GM19023 (cell line): ENCODE measurements at regions not wholly inside any gene's neighbourhood (a gene's known extent, or its start where the extent isn't known, plus 50 kb on each side); places are given as distances from the start of the nearest gene placed in this dataset.
"Not testable (repeated sequence)": the region's sequence is repeated elsewhere in the genome, so short reads cannot be mapped to it uniquely, and the experiment has no call there.

ENCODE experiments used
- ATAC-seq: cut with Tn5 transposase; IDR thresholded peaks from one replicate; pipeline ENCODE4 v1.9.1; 2021; ENCODE audit warnings: mild to moderate bottlenecking, moderate library complexity; ENCODE audit not compliant: unreplicated experiment

DNA sequence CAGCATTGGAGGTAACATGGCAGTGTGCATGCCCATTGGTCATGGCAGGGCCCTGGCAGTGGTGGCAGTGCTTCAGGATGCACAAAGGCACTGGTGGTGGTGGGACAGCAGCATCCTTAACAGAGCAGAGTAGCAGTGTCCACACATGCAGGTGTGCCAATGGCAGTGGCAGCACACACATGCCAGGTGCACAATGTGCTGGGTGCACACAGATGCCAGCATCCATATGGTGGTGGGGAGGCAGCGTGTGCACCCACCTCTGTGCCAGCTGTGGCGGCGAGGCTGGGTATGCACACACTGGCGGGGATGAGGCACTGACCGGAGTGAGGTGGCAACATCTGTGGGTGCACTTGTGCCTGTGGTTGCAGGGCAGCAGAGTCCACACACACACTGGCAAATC is 150.6 kb downstream of the SI start:
- ATAC-seq: no peak

DNA sequence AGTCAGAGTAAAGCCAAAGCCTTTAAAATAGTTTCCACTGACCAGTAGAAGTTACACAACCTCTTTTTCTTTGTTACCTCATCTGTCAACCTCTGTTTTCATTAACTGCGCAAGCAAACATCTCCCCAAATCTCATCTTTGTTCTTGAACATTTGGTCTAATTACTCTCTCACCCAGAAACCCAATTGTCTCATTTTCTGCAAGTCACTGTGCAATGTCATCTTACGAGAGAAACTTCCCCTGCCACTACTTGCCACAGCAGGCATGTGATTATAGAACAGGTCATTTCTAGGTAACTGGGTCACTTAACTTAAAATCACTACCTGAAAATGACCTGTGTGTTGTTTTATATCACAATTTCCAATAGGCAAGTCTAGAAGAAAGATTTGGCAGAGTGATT is 159.4 kb downstream of the SI start:
- no peak for ATAC-seq

DNA sequence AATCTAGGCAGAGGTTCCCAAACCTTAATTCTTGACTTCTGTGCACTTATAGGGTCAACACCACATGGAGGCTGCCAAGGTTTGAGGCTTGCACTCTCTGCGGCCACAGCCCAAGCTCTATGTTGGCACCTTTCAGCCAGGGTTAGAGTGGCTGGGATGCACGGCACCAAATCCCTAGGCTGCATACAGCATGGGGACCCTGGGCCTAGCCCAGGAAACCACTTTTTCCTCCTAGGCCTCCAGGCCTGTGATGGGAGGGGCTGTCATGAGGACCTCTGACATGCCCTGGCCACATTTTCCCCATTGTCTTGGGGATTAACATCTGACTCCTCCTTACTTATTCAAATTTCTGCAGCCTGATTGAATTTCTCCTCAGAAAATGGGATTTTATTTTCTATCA is 165.4 kb downstream of the SI start:
- ATAC-seq: no peak

DNA sequence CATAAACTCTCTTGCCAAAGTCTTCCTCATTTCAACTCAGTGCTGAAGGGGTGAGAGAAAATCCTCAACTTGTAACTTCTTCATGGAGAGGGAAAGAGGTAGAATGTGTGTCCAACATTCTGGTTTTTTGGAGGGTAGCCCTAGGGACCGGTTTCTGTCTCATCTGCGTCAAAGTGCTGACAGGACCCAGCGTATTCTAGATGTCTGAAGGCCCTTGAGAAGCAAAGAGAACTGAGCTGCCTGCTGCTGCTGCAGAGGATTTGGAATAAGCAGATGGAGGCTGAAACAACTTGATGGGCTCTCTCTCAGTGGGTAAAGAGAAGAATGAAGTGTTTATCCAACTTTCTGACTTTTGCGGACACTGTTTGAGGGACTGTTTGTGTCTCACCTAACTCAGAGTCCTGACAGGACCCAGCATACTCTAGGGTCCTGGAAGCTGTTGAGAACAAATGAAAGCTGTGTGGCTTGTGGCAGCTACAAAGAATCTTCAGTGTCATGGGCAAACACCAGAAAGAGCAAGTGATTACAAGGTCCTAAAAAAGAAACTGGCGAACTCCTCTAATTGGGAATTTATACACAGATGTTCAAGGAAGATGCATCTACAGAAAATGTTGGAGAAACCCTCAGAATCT is 174.4 kb downstream of the SI start:
- ATAC-seq: no peak

DNA sequence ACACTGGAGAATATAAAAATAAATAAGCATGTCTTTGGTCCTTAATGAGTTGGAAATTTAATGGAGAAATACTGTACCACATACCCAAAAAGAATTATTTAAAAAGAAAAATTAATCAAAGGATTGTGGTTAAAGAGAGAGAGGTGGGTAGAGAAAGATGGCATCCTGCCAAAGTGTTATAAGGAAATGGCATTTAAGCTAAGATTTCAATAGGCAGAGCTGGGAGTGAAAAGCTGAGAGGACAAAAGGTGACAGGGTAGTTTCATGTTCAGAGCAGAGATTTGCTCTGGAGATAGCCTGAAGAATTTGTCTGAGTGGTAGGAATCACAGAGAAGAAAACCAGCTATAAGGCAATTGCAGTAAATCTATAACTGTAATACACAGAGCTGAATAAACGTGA is 181.0 kb downstream of the SI start:
- ATAC-seq: no peak

DNA sequence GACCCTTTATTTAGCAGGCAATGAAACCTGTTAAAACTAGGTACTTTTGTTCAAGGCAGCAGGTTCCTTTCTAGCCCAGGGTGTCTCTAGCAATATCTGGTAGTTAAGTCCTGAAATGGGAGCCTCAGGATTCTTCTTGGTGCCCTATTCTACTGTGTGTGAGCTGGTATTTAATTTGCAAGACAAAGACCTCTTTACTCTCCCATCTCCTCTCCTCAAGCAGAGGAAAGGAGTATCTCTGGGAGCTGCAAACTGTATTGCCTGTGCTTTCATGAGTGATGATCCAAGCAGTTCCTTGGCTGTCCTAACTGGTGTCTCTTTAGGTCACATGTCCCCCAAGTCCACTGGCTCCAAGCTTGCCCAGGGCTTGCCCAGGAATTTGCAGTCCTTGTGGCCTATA is 188.2 kb downstream of the SI start:
- no peak for ATAC-seq

DNA sequence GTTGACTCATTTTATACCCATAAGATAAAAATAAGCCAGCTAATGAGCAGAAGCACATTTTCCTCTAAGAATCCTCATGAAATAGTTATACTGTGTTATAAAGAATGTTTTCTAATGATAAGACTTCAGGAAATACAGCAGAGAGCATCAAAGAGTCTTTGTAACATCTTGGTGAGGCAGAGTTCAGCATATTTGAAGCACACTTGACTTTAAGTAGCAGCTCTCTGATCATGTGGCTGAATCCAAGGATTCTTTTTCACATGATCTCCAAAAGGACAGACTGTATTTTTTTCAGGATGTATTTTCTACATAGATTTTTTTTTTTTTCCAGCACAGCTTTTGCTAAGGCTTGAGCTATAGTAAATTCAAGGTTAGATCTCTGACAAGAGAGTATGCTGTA is 195.1 kb downstream of the SI start:
- ATAC-seq: no peak

DNA sequence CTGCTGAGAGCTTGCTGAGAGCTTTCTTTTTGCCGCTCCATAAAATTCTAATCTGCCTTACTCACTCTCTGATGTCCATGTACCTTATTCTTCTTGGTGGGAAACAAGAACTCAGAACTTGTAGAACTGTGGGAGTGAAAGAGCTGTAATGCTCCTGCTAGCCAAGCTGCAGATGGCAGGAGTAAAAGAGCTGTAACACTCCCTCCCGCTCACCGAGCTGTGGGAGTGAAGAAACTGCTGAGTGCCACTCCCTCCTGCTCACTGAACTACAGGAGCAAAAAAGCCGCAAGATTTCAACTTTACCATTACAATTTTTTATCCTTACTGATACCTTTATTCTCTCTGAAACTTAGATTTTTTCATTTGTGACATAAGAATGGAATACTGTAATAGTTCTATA is 199.1 kb downstream of the SI start:
- no peak for ATAC-seq

DNA sequence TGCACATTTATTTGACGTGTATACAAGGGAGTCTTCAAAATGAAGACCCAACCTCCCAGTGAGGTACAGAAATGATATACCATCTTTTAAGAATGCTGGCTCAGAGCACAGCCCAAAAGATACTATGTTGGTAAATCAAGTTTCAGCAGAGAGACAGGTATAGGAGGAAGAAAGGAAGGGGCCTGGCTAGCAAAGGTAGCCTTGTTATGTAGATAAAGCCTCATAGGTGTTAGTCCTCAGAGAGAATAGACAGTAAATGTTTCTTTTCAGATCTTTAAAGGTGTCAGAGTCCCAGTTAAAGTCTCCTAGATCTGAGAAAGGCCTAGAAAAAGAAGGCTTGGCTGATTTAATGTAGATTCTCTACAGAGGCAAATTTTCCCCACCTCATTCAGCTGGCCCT is 213.8 kb downstream of the SI start:
- no peak for ATAC-seq

DNA sequence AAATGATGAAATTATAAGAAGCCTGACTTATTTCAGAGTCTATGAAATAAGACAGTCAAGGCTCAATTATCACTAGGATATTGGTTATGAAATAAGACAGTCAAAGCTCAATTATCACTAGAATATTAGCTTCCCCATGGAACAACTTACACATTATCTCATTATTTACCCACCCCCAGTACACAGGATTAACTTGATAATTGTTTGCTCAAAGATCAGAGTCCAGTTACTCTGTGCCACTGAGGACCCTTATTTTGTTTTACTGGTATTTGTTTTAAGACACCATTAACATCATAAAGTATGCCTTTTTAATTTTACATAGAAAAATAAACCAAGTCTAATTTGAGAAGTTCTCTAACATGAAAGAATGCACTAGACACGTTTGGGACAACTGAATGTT is 225.4 kb downstream of the SI start:
- no peak for ATAC-seq

DNA sequence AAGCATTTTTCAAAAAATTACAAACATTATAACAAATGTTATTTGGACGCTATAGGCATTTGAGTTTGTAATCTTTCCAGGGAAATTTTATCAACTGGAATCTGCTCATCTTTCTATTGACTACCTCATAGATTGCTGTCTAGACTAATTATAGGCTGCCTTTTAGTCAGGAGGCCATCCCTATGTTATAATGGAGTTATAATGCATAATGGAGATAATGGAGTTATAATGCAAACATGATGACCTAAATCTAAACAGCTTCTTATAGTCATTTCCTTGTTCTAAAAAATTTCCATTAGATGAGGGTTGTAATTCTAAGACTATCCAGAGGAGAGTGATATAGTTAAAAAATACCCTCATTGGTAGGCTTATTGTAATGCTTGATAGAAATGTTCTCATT is 226.4 kb downstream of the SI start:
- no peak for ATAC-seq

DNA sequence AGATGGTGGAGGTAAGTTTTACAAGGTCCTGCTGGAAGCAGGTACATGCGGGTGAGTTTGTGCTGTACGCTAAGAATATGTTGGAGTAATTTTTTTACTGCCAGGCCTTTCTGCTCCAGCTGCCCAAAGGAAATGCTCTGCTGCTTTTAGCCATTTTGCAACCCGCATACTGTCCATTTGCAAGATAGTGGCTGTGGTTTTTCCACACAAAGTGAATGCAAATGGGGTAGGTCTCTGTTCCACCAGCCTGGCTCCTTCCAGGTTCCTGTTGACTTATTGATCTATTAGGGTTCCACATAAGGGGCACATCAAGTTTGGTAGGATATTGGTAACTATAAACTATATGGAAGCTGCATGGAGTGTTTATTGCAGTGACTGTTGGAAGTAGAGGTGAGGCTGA is 227.1 kb downstream of the SI start:
- ATAC-seq: no peak

DNA sequence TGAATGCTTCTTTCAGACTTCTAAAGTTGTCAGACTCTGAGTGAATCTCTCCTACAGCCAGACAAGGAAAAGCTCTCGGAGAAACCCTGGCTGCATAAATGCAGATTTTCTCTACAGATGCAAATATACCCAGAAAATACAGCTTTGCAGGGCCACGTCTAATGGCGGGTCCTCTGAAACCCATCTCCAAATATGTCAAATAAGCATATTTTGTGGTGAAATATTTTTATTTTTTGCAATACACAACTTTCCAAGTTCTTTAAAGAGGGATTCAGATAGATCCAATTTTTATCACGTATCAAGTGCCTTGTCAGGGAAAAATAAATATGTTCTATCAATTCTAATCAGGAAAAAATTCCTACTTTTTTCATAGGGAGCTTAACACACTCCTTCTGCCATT is 229.4 kb downstream of the SI start:
- ATAC-seq: no peak

DNA sequence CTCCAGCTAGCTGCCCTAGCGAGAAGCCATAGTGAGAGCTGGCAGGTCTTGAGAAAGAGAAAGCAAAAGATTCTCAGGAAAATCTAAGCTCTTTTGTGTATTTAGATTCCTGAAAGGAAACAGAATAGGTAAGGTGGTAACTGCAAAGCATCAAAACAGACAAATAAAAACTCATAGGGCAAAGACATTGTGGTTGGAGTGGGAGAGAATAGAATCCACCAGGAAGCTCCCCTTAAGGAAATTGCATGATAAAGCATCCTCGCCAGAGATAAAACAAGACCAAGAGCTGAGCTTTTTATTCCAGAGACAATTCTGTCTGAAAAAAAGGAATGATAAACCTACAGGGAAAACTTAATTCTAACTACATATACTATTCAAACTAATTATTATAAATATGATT is 232.6 kb downstream of the SI start:
- ATAC-seq: no peak

DNA sequence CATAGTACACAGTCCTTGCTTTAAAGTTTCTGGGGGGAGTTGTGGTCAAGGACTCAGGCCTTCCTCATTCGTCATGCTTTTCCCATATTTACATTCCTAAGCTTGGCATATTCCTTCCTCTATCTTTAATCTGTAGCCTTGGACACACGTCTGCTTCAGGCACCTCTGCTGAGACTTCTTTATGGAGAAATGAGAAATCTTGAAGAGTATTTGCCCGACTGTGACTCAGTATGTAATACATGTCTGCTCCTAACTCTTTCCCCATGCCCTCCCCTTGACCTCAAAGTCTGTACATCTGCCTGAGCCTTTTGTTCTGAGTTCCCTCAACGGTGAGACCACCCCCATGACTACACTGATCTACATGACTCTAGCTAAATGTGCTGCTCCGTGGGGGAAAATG is 246.1 kb downstream of the SI start:
- no peak for ATAC-seq

DNA sequence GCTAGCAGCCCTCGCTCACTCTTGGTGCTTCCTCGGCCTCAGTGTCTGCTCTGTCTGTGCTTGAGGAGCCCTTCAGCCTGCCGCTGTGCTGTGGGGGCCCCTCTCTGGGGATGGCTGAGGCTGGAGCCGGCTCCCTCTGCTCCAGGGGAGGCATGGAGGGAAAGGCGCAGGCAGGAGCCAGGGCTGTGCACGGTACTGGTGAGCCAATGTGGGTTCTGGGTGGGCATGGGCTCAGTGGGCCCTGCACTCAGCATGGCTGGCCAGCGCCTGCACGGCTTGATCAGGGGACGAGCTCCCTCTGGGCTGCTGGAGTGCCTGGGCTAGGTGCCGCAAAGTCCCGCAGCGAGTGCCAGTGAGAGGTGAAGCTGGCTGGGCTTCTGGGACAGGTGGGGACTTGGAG is 260.0 kb downstream of the SI start:
- ATAC-seq: no peak

DNA sequence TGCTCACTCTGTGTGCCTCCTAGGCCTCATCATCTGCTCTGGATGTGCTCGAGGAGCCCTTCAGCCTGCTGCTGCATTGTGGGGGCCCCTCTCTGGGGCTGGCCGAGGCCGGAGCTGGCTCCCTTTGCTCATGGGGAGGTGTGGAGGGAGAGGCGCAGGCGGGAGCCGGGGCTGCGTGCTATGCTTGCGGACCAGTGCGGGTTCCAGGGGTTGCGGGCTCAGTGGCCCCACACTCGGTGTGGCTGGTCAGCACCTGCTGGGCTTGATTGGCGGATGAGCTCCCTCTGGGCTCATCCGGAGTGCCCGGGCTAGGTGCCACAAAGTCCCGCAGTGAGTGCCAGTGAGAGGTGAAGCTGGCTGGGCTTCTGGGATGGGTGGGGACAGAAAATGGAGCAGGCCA is 264.2 kb downstream of the SI start:
- ATAC-seq: no peak

DNA sequence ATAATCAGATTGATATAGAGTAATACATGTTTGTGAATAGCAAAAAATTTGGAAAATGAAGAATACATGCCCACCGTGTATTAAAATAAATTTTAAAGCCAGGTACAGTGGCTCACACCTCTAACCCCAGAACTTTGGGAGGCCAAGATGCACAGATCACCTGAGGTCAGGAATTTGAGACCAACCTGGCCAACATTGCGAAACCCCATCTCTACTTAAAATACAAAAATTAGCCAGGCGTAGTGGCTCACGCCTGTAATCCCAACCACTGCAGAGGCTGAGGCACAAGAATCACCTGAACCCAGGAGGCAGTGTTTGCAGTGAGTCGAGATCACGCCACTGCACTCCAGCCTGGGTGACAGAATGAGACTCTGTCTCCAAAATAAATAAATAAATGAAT is 266.3 kb downstream of the SI start:
- no peak for ATAC-seq

DNA sequence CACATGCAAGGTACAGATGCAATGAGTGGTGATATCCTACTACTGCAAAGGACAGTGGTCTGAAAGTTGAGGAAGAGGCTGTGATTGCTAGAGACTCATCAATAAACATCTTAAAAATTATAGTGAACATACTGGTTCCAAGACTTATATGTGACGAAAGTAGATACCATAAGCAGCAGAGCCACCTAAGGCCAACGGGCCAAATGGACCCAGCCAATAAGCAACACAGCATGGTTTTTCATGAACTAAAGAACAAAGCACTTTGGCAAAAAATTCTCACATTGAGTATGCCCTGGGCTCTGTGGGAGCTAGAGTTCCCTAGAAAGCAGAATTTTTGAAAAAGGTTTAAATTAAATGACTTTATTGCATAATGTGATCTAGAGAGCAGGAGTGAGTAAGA is 272.1 kb downstream of the SI start:
- no peak for ATAC-seq

DNA sequence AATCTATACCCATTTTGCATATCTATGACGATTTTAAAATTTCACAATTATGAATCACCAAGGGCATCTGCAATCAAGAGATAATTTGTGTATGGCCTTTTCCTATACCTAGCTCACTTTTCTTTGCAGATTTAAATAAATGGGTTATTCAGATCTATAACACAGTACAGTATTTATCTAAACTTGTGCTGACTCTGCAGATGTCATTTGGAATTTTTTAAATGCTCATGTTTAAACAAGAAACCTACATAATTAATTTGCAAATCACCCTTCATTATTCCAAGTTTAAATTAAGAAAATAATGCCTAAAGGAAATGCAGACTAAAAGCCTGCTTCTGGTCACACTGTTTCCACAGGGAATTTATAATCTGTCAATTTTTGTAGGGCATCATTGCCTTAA is 284.2 kb downstream of the SI start:
- no peak for ATAC-seq

DNA sequence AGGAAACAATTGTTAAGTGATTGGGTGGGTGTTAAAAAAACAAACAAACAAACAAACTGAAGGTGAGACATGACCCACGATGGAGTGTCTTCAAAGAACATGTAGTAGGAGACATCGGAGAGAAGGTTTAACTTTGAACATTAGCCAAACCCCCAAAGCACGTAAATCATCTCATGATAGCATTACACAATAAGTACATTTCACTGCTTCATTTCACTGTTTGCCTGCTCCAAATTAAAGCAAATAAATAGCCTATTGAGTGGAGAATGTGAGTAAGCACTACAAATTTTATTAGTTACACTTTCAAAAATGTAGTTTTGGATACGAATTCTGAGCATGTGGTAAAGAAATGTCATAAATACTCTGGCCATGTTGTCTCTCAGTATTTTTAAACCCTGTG is 287.0 kb downstream of the SI start:
- ATAC-seq: no peak

DNA sequence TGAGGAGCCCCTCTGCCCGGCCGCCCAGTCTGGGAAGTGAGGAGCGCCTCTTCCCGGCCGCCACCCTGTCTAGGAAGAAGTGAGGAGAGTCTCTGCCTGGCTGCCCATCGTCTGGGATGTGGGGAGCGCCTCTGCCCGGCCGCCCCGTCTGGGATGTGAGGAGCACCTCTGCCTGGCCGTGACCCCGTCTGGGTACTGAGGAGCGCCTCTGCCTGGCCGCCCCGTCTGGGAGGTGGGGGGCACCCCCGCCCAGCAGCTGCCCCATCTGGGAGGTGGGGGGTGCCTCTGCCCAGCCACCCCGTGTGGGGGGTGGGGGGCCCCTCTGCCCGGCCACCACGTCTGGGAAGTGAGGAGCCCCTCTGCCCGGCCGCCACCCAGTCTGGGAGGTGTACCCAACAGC is 293.9 kb downstream of the SI start:
- ATAC-seq: not testable (repeated sequence)

DNA sequence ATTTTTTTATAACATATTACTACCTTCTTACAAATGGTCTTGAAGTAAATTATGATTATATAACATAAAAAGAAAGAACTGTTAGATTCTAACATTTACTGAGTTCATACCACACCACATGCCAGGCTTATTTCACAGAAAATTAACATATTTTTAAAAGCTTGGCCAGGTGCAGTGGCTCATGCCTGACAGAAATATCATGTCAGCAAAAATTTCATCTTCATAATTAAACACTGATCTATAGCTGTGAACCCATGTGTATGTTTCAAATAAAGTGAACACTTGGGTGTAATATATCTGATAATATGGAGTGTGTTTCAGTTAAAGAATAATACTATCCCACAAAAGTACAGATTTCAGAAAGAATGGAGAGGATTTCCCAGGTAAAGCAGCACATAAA is 296.5 kb downstream of the SI start:
- ATAC-seq: no peak

DNA sequence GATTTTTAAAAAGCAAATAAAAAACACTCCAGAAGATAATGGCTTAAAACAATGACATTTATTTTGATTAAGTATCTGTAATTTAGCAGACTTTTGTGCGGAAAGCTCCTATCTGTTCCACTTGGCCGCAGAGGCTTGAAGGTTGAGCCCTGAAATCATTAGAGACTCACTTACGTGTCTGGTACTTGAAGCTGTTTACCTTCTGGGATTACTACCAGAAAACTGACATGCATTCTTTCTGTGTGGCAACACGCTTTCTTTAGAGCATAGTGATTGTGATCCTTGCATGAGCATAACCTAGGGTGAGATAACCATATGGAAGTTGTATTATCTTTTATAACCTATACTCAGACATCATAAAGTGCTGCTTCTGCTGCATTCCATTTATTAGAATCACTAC is 298.5 kb downstream of the SI start:
- no peak for ATAC-seq
